K562 (cell line): ENCODE measurements at regions not wholly inside any gene's neighbourhood (a gene's known extent, or its start where the extent isn't known, plus 50 kb on each side); places are given as distances from the start of the nearest gene placed in this dataset.

Source experiments
- ATAC-seq: fragments of 200-7000 bp; cut with Tn5 transposase; 3 replicates; pipeline ENCODE4 v1.9.1; 2020; ENCODE audit warnings: moderate library complexity
- BruUV-seq: library from RNA; stranded (reverse); fragments of 400-500 nt; replicated peaks from 2 replicates; lab custom pipeline; 2021; lab: Mats Ljungman, UMichigan
- CTCF ChIA-PET: fragments of 300-600 bp; formaldehyde crosslinking; extraction: SDS; loops from one replicate; lab custom pipeline; 2021; ENCODE audit warnings: low intra/inter-chr PET ratio; lab: Yijun Ruan, JAX
- POLR2A ChIA-PET: fragments of 300-600, 350-650 bp; sonication (Branson Sonifier 250); formaldehyde crosslinking; extraction: SDS; loops from one replicate; lab custom pipeline; 2021; ENCODE audit warnings: antibody characterized with exemption, inconsistent platforms; lab: Yijun Ruan, JAX
- DNase-seq, 4 experiments: peaks; one replicate each; pipeline versions ENCODE4 v3.0.0 to v3.0.0-alpha.2; 2011 to 2018; ENCODE audit warnings: low spot score in 3 of 4, mixed read lengths in 3 of 4; ENCODE audit errors: extremely low read depth in 1 of 4
- FAIRE-seq: peaks from 2 replicates; lab custom pipeline; 2011; peaks lifted over from hg19 to GRCh38; lab: Jason Lieb, UNC
- H2AFZ ChIP-seq: 2 replicates; pipeline ENCODE4 v1.6.0; 2011; ENCODE audit warnings: low read depth, low read length, control low read depth, inconsistent platforms
- H3K27ac ChIP-seq: fragments of 200-600 bp; 3 replicates; pipeline ENCODE4 v1.8.0; 2011; ENCODE audit warnings: low read depth, mild to moderate bottlenecking, control low read depth, inconsistent platforms, low read length, moderate library complexity, mixed read lengths; ENCODE audit errors: extremely low read depth
- H3K27me3 ChIP-seq, 2 experiments: fragments of 300-600 bp in 1 of 2; 2 replicates in 1 of 2; 3 replicates in 1 of 2; pipeline versions ENCODE4 v1.6.0 to v1.8.0; 2011; ENCODE audit warnings: inconsistent platforms in 2 of 2, low read length in 2 of 2, mild to moderate bottlenecking in 1 of 2, mixed read lengths in 1 of 2, moderate library complexity in 1 of 2; ENCODE audit not compliant: control insufficient read depth in 2 of 2, insufficient read depth in 2 of 2
- H3K36me3 ChIP-seq: fragments of 300-600 bp; 3 replicates; pipeline ENCODE4 v1.8.0; 2011; ENCODE audit warnings: mild to moderate bottlenecking, low read length, inconsistent platforms; ENCODE audit not compliant: control insufficient read depth, insufficient read depth
- H3K4me1 ChIP-seq, 2 experiments: fragments of 200-600 bp in 1 of 2; replicated peaks in 1 of 2; 2 replicates in 1 of 2; 3 replicates in 1 of 2; pipeline versions ENCODE4 v1.5.1 to v1.8.0; 2011; ENCODE audit warnings: inconsistent platforms in 2 of 2, low read length in 2 of 2, mild to moderate bottlenecking in 1 of 2, mixed read lengths in 1 of 2, moderate library complexity in 1 of 2; ENCODE audit not compliant: control insufficient read depth in 2 of 2, insufficient read depth in 2 of 2
- H3K4me2 ChIP-seq: 2 replicates; pipeline ENCODE4 v1.6.1; 2011; ENCODE audit warnings: low read length, control low read depth, inconsistent platforms, mixed read lengths; ENCODE audit not compliant: insufficient read depth
- H3K4me3 ChIP-seq: fragments of 200-600 bp; sonication (generic), shearing (Covaris generic); 2 replicates; pipeline ENCODE4 v1.5.1; 2016; ENCODE audit warnings: control low read depth, inconsistent platforms
- H3K79me2 ChIP-seq: fragments of 200-600 bp; 3 replicates; pipeline ENCODE4 v1.8.0; 2011; ENCODE audit warnings: low read length, inconsistent platforms; ENCODE audit not compliant: control insufficient read depth, insufficient read depth
- H3K9ac ChIP-seq, 2 experiments: 2 replicates each; pipeline versions ENCODE4 v1.6.0 to v1.6.1; 2011; ENCODE audit warnings: low read depth in 2 of 2, low read length in 2 of 2, control low read depth in 1 of 2, inconsistent platforms in 1 of 2, mild to moderate bottlenecking in 1 of 2, mixed read lengths in 1 of 2; ENCODE audit not compliant: insufficient read depth in 1 of 2
- H3K9me1 ChIP-seq: one replicate; pipeline ENCODE4 v1.6.0; 2011; ENCODE audit warnings: inconsistent platforms, mild to moderate bottlenecking, low read length, moderate library complexity; ENCODE audit not compliant: control insufficient read depth, insufficient read depth
- H3K9me3 ChIP-seq: replicated peaks from 2 replicates; pipeline ENCODE4 v1.5.1; 2011; ENCODE audit warnings: low read depth, low read length, inconsistent platforms; ENCODE audit not compliant: control insufficient read depth, insufficient read depth
- H4K20me1 ChIP-seq: replicated peaks from 2 replicates; pipeline ENCODE4 v1.6.1; 2011; ENCODE audit warnings: low read length, inconsistent platforms, mixed read lengths; ENCODE audit not compliant: control insufficient read depth, insufficient read depth
- E2F4 ChIP-seq: sonication (generic); formaldehyde crosslinking; IDR thresholded peaks from 2 replicates; pipeline ENCODE4 v1.8.0; 2022; ENCODE audit warnings: mild to moderate bottlenecking, low read depth, missing genetic modification reagents
- HBP1 ChIP-seq: fragments of 450-650 bp; formaldehyde crosslinking; IDR thresholded peaks from 2 replicates; pipeline ENCODE4 v1.4.0; 2022; ENCODE audit warnings: missing genetic modification characterization
- HNRNPH1 ChIP-seq: fragments of 200-400 bp; formaldehyde crosslinking; optimal IDR thresholded peaks from 2 replicates; pipeline ENCODE3; 2017; ENCODE audit warnings: low read depth, mild to moderate bottlenecking, low read length, moderate library complexity
- STAG1 ChIP-seq: sonication (generic); formaldehyde crosslinking; IDR thresholded peaks from 2 replicates; pipeline ENCODE4 v1.5.0; 2020; ENCODE audit warnings: missing genetic modification reagents, borderline replicate concordance
- ZNF764 ChIP-seq: fragments of 250-450 bp; sonication (Bioruptor Pico); IDR thresholded peaks from 2 replicates; pipeline ENCODE4 v1.4.0; 2020; ENCODE audit warnings: low read depth, mild to moderate bottlenecking, moderate library complexity
- WGBS: fragments of 100-300 bp; shearing (Covaris generic); methylation state at CpG from one replicate; pipeline ENCODE4 v1.1.6; 2016; ENCODE audit warnings: low coverage, mixed read lengths; ENCODE audit not compliant: insufficient coverage; ENCODE audit errors: missing lambda C conversion rate; 5-methylcytosine and 5-hydroxymethylcytosine counted together
- in situ Hi-C: fragments of 300-500 bp; cut with MboI; formaldehyde crosslinking; loops from 4 replicates; pipeline ENCODE4 v1.15.0; 2018; ENCODE audit warnings: inconsistent platforms, mixed read lengths
- intact Hi-C: fragments of 100-400 bp; cut with micrococcal nuclease; formaldehyde crosslinking; loops from 2 replicates; pipeline ENCODE4 v1.14.2; 2022

GRCh38 chr10:117652228-117653169, 110.0 kb downstream of the EMX2 start:
- intact Hi-C loops (no loop called here), in situ Hi-C loops (no loop called here)
- ATAC-seq = no peak
- no peak for DNase-seq
- Histone ChIP-seq H3K36me3 (no peaks in the 10 kb centered on the region), H3K79me2 (no peaks in the 10 kb centered on the region), H3K9me3 (no peaks in the 10 kb centered on the region), H3K27me3 (no peaks in the 10 kb centered on the region; a peak in 1 of 5 replicates), H3K4me3 (no peak overlapping the region), H3K4me1 (no peaks in the 10 kb centered on the region), H3K9ac (no peak overlapping the region), H2AFZ (no peak overlapping the region), H4K20me1 (no peaks in the 10 kb centered on the region), H3K4me2 (no peak overlapping the region), H3K27ac (no peak overlapping the region), H3K9me1 (no peaks in the 10 kb centered on the region)
- ChIA-PET POLR2A (interaction anchor here (0.5 kb wide), 1 partner anchor 30 kb away, joined by 3 read pairs; no protein-coding TSS in a partner anchor), CTCF (no interaction called here)
- FAIRE-seq = no peak
- no peak for TF ChIP-seq STAG1 (CRISPR knock-in tag)
- TF ChIP-seq ZNF764 (CRISPR knock-in tag) = no peak
- TF ChIP-seq HBP1 (CRISPR knock-in tag) = no peak
- TF ChIP-seq E2F4 (CRISPR knock-in tag) = no peak
- TF ChIP-seq HNRNPH1 = no peak
- BruUV-seq = no TSS peak
- WGBS = 0% methylated on average over 3 of the region's 3 CpGs
